ENCODE measurements at regions not wholly inside any gene's neighbourhood (a gene's known extent, or its start where the extent isn't known, plus 50 kb on each side); places are given as distances from the start of the nearest gene placed in this dataset.

GRCh38 chr20:20897145-20897544 is 184.7 kb upstream of the RALGAPA2 start:
- Histone ChIP-seq H3K27ac (no peak overlapping the region), H3K9me3 (no peaks in the 10 kb centered on the region), H3K4me3 (no peak overlapping the region), H3K36me3 (no peaks in the 10 kb centered on the region), H3K27me3 (no peaks in the 10 kb centered on the region), H3K4me1 (no peaks in the 10 kb centered on the region), H3K9ac (ENCODE audit: low read depth in 2 of 2, low read length in 2 of 2) (no peak overlapping the region)
- TF ChIP-seq CTCF (IDR thresholded peaks at IDR 0.05), result no peak
- no peak for DNase-seq
- intact Hi-C loops (cut with DNase I), result no loop called here

GRCh38 chr20:20896606-20897005 is 184.2 kb upstream of the RALGAPA2 start:
- intact Hi-C loops (cut with DNase I), result no loop called here
- H3K9ac ChIP-seq (ENCODE audit: low read depth in 2 of 2, low read length in 2 of 2), result no peak overlapping the region

GRCh38 chr20:20895537-20895936 is 183.1 kb upstream of the RALGAPA2 start:
- H3K9ac ChIP-seq (ENCODE audit: low read depth in 2 of 2, low read length in 2 of 2), result no peak overlapping the region
- H3K27me3 ChIP-seq, result no peaks in the 10 kb centered on the region
- intact Hi-C loops (cut with DNase I), result no loop called here

More at GRCh38 chr20:20896606-20897005, 184.2 kb upstream of the RALGAPA2 start:
- DNase-seq, result no peak
- H3K36me3 ChIP-seq, result no peaks in the 10 kb centered on the region
- no peak overlapping the region for H3K27ac ChIP-seq
- H3K9me3 ChIP-seq, result no peaks in the 10 kb centered on the region
- TF ChIP-seq CTCF (IDR thresholded peaks at IDR 0.05), result no peak
- no peaks in the 10 kb centered on the region for H3K4me1 ChIP-seq
- no peaks in the 10 kb centered on the region for H3K27me3 ChIP-seq
- no peak overlapping the region for H3K4me3 ChIP-seq

GRCh38 chr20:20894753-20895152 is 182.3 kb upstream of the RALGAPA2 start:
- Histone ChIP-seq H3K4me3 (no peak overlapping the region), H3K4me1 (no peaks in the 10 kb centered on the region), H3K36me3 (no peaks in the 10 kb centered on the region), H3K9ac (ENCODE audit: low read depth in 2 of 2, low read length in 2 of 2) (no peak overlapping the region), H3K27ac (no peak overlapping the region), H3K27me3 (no peaks in the 10 kb centered on the region), H3K9me3 (no peaks in the 10 kb centered on the region)
- no peak for TF ChIP-seq CTCF (IDR thresholded peaks at IDR 0.05)
- no peak for DNase-seq
- intact Hi-C loops (cut with DNase I), result no loop called here

More at GRCh38 chr20:20895537-20895936, 183.1 kb upstream of the RALGAPA2 start:
- no peak for DNase-seq
- no peaks in the 10 kb centered on the region for H3K36me3 ChIP-seq
- no peak overlapping the region for H3K27ac ChIP-seq
- no peak for TF ChIP-seq CTCF (IDR thresholded peaks at IDR 0.05)
- no peaks in the 10 kb centered on the region for H3K9me3 ChIP-seq
- H3K4me3 ChIP-seq, result no peak overlapping the region
- no peaks in the 10 kb centered on the region for H3K4me1 ChIP-seq

GRCh38 chr20:20894280-20894679 is 181.8 kb upstream of the RALGAPA2 start:
- Histone ChIP-seq H3K27ac (no peak overlapping the region), H3K36me3 (no peaks in the 10 kb centered on the region), H3K4me1 (no peaks in the 10 kb centered on the region), H3K4me3 (no peak overlapping the region), H3K9ac (ENCODE audit: low read depth in 2 of 2, low read length in 2 of 2) (no peak overlapping the region), H3K27me3 (no peaks in the 10 kb centered on the region), H3K9me3 (no peaks in the 10 kb centered on the region)
- TF ChIP-seq CTCF (IDR thresholded peaks at IDR 0.05), result no peak
- intact Hi-C loops (cut with DNase I), result no loop called here
- no peak for DNase-seq

- no peak overlapping the region for H3K27ac ChIP-seq
- TF ChIP-seq CTCF (IDR thresholded peaks at IDR 0.05), result no peak
- no peak overlapping the region for H3K9ac ChIP-seq (ENCODE audit: low read depth in 2 of 2, low read length in 2 of 2)
- H3K4me1 ChIP-seq, result no peaks in the 10 kb centered on the region
- no peak overlapping the region for H3K4me3 ChIP-seq
- H3K36me3 ChIP-seq, result no peaks in the 10 kb centered on the region
- intact Hi-C loops (cut with DNase I), result no loop called here
- DNase-seq, result no peak
- H3K27me3 ChIP-seq, result no peaks in the 10 kb centered on the region
- no peaks in the 10 kb centered on the region for H3K9me3 ChIP-seq
These were observed 179.9 kb upstream of the RALGAPA2 start for GRCh38 chr20:20892328-20892727.

Measured in colonic mucosa (tissue), 4 donors.